ENCODE measurements at regions not wholly inside any gene's neighbourhood (a gene's known extent, or its start where the extent isn't known, plus 50 kb on each side); places are given as distances from the start of the nearest gene placed in this dataset.

GRCh38 chr10:10544890-10545289 is 472.8 kb upstream of the CELF2 start:
- H3K14ac ChIP-seq (ENCODE audit: low read length), result no peak overlapping the region
- no peak overlapping the region for H2BK12ac ChIP-seq (ENCODE audit: low read length)
- H4K8ac ChIP-seq (ENCODE audit: low read depth, low read length), result no peak overlapping the region
- H3K79me1 ChIP-seq (ENCODE audit: low read depth, low read length), result no peaks in the 10 kb centered on the region
- no peak overlapping the region for H2AFZ ChIP-seq (ENCODE audit: low read length)
- no peak overlapping the region for H3K18ac ChIP-seq (ENCODE audit: low read length)
- peaks cover 0 to 3% of the 10 kb centered on the region in 2 donors for H3K4me1 ChIP-seq (ENCODE audit: control insufficient read depth in 2 of 2, insufficient read depth in 1 of 2, low read depth in 1 of 2, low read length in 2 of 2)
- H2BK15ac ChIP-seq (ENCODE audit: low read length), result no peak overlapping the region
- H3K4me2 ChIP-seq (ENCODE audit: insufficient read depth, low read length, poor library complexity, severe bottlenecking), result no peak overlapping the region
- H3K27me3 ChIP-seq (ENCODE audit: control insufficient read depth in 3 of 3, insufficient read depth in 3 of 3, low read depth in 1 of 3, low read length in 3 of 3), result no peaks in the 10 kb centered on the region
- no peak overlapping the region for H3K9ac ChIP-seq (ENCODE audit: low read depth, low read length, poor library complexity)
- H3K23ac ChIP-seq (ENCODE audit: low read depth, low read length, poor library complexity), result no peak overlapping the region
- WGBS, 2 donors (ENCODE audit: extremely low coverage in 2 of 2, insufficient read length in 2 of 2, insufficient replicate concordance in 1 of 2), result no CpG with 5 or more reads among the region's 8 CpGs
- DNase-seq (ENCODE audit: low spot score), result no peak
- H2BK5ac ChIP-seq (ENCODE audit: low read length), result no peak overlapping the region
- no peak overlapping the region for H2BK120ac ChIP-seq (ENCODE audit: low read depth, low read length)
- H3K4ac ChIP-seq (ENCODE audit: low read length), result no peak overlapping the region
- no peak overlapping the region for H4K91ac ChIP-seq (ENCODE audit: low read depth, low read length, poor library complexity)
- no peak overlapping the region for H3K4me3 ChIP-seq (ENCODE audit: low read length in 2 of 2)
- H2AK5ac ChIP-seq (ENCODE audit: low read depth, low read length), result no peak overlapping the region
- no peak overlapping the region for H3K27ac ChIP-seq (replicated peaks; ENCODE audit: low read length)
- H3K36me3 ChIP-seq (replicated peaks in 1 of 2; ENCODE audit: control insufficient read depth in 2 of 2, insufficient read depth in 2 of 2, low read length in 2 of 2), result no peaks in the 10 kb centered on the region
- no peaks in the 10 kb centered on the region for H3K9me3 ChIP-seq (replicated peaks in 1 of 2; ENCODE audit: control insufficient read depth in 2 of 2, insufficient read depth in 1 of 2, low read depth in 1 of 2, low read length in 2 of 2)

- H3K9me3 ChIP-seq (replicated peaks in 1 of 2; ENCODE audit: control insufficient read depth in 2 of 2, insufficient read depth in 1 of 2, low read depth in 1 of 2, low read length in 2 of 2), result no peaks in the 10 kb centered on the region
- no peak overlapping the region for H3K4me2 ChIP-seq (ENCODE audit: insufficient read depth, low read length, poor library complexity, severe bottlenecking)
- no peak overlapping the region for H2AK5ac ChIP-seq (ENCODE audit: low read depth, low read length)
- no peak overlapping the region for H2BK12ac ChIP-seq (ENCODE audit: low read length)
- peaks cover 0 to 3% of the 10 kb centered on the region in 2 donors for H3K4me1 ChIP-seq (ENCODE audit: control insufficient read depth in 2 of 2, insufficient read depth in 1 of 2, low read depth in 1 of 2, low read length in 2 of 2)
- no peak overlapping the region for H3K18ac ChIP-seq (ENCODE audit: low read length)
- H3K79me1 ChIP-seq (ENCODE audit: low read depth, low read length), result no peaks in the 10 kb centered on the region
- H2BK15ac ChIP-seq (ENCODE audit: low read length), result no peak overlapping the region
- H3K4ac ChIP-seq (ENCODE audit: low read length), result no peak overlapping the region
- H3K36me3 ChIP-seq (replicated peaks in 1 of 2; ENCODE audit: control insufficient read depth in 2 of 2, insufficient read depth in 2 of 2, low read length in 2 of 2), result no peaks in the 10 kb centered on the region
- no peak overlapping the region for H4K91ac ChIP-seq (ENCODE audit: low read depth, low read length, poor library complexity)
- no peak overlapping the region for H3K9ac ChIP-seq (ENCODE audit: low read depth, low read length, poor library complexity)
- H3K14ac ChIP-seq (ENCODE audit: low read length), result no peak overlapping the region
- no peak overlapping the region for H2BK120ac ChIP-seq (ENCODE audit: low read depth, low read length)
- no peak for DNase-seq (ENCODE audit: low spot score)
- no peak overlapping the region for H3K27ac ChIP-seq (replicated peaks; ENCODE audit: low read length)
- H4K8ac ChIP-seq (ENCODE audit: low read depth, low read length), result no peak overlapping the region
- no peak overlapping the region for H2AFZ ChIP-seq (ENCODE audit: low read length)
- no peak overlapping the region for H3K4me3 ChIP-seq (ENCODE audit: low read length in 2 of 2)
- H3K23ac ChIP-seq (ENCODE audit: low read depth, low read length, poor library complexity), result no peak overlapping the region
- H2BK5ac ChIP-seq (ENCODE audit: low read length), result no peak overlapping the region
- no peaks in the 10 kb centered on the region for H3K27me3 ChIP-seq (ENCODE audit: control insufficient read depth in 3 of 3, insufficient read depth in 3 of 3, low read depth in 1 of 3, low read length in 3 of 3)
- WGBS, 2 donors (ENCODE audit: extremely low coverage in 2 of 2, insufficient read length in 2 of 2, insufficient replicate concordance in 1 of 2), result no CpG with 5 or more reads among the region's 5 CpGs
Measured at GRCh38 chr10:10545771-10546170, 471.9 kb upstream of the CELF2 start.

- Histone ChIP-seq H3K23ac (ENCODE audit: low read depth, low read length, poor library complexity) (no peak overlapping the region), H3K9ac (ENCODE audit: low read depth, low read length, poor library complexity) (no peak overlapping the region), H3K4ac (ENCODE audit: low read length) (no peak overlapping the region), H2BK15ac (ENCODE audit: low read length) (no peak overlapping the region), H3K36me3 (replicated peaks in 1 of 2; ENCODE audit: control insufficient read depth in 2 of 2, insufficient read depth in 2 of 2, low read length in 2 of 2) (peaks cover 0 to 1% of the 10 kb centered on the region in 2 donors), H4K8ac (ENCODE audit: low read depth, low read length) (no peak overlapping the region), H4K91ac (ENCODE audit: low read depth, low read length, poor library complexity) (no peak overlapping the region), H2BK5ac (ENCODE audit: low read length) (no peak overlapping the region), H3K9me3 (replicated peaks in 1 of 2; ENCODE audit: control insufficient read depth in 2 of 2, insufficient read depth in 1 of 2, low read depth in 1 of 2, low read length in 2 of 2) (no peaks in the 10 kb centered on the region), H2BK120ac (ENCODE audit: low read depth, low read length) (no peak overlapping the region), H3K27ac (replicated peaks; ENCODE audit: low read length) (no peak overlapping the region), H3K79me1 (ENCODE audit: low read depth, low read length) (no peaks in the 10 kb centered on the region), H3K18ac (ENCODE audit: low read length) (no peak overlapping the region), H3K14ac (ENCODE audit: low read length) (no peak overlapping the region), H3K4me3 (ENCODE audit: low read length in 2 of 2) (no peak overlapping the region), H2BK12ac (ENCODE audit: low read length) (no peak overlapping the region), H2AFZ (ENCODE audit: low read length) (peak overlapping the region; percentile 2), H3K4me2 (ENCODE audit: insufficient read depth, low read length, poor library complexity, severe bottlenecking) (no peak overlapping the region), H3K27me3 (ENCODE audit: control insufficient read depth in 3 of 3, insufficient read depth in 3 of 3, low read depth in 1 of 3, low read length in 3 of 3) (no peaks in the 10 kb centered on the region), H2AK5ac (ENCODE audit: low read depth, low read length) (no peak overlapping the region), H3K4me1 (ENCODE audit: control insufficient read depth in 2 of 2, insufficient read depth in 1 of 2, low read depth in 1 of 2, low read length in 2 of 2) (peaks cover 18 to 21% of the 10 kb centered on the region in 2 donors)
- WGBS, 2 donors (ENCODE audit: extremely low coverage in 2 of 2, insufficient read length in 2 of 2, insufficient replicate concordance in 1 of 2), result no CpG with 5 or more reads among the region's 10 CpGs
- peak; percentile 15 for DNase-seq (ENCODE audit: low spot score)
Measured at GRCh38 chr10:10551596-10552301, 465.9 kb upstream of the CELF2 start.

GRCh38 chr10:10552948-10553347 is 464.7 kb upstream of the CELF2 start:
- DNase-seq (ENCODE audit: low spot score), result no peak
- Histone ChIP-seq H2BK12ac (ENCODE audit: low read length) (no peak overlapping the region), H3K27me3 (ENCODE audit: control insufficient read depth in 3 of 3, insufficient read depth in 3 of 3, low read depth in 1 of 3, low read length in 3 of 3) (no peaks in the 10 kb centered on the region), H3K9me3 (replicated peaks in 1 of 2; ENCODE audit: control insufficient read depth in 2 of 2, insufficient read depth in 1 of 2, low read depth in 1 of 2, low read length in 2 of 2) (no peaks in the 10 kb centered on the region), H3K79me1 (ENCODE audit: low read depth, low read length) (no peaks in the 10 kb centered on the region), H4K8ac (ENCODE audit: low read depth, low read length) (no peak overlapping the region), H3K4me2 (ENCODE audit: insufficient read depth, low read length, poor library complexity, severe bottlenecking) (no peak overlapping the region), H3K4me3 (ENCODE audit: low read length in 2 of 2) (no peak overlapping the region), H3K4me1 (ENCODE audit: control insufficient read depth in 2 of 2, insufficient read depth in 1 of 2, low read depth in 1 of 2, low read length in 2 of 2) (peaks cover 18 to 21% of the 10 kb centered on the region in 2 donors), H2BK5ac (ENCODE audit: low read length) (no peak overlapping the region), H2BK120ac (ENCODE audit: low read depth, low read length) (no peak overlapping the region), H3K27ac (replicated peaks; ENCODE audit: low read length) (no peak overlapping the region), H2AK5ac (ENCODE audit: low read depth, low read length) (no peak overlapping the region), H3K14ac (ENCODE audit: low read length) (no peak overlapping the region), H2AFZ (ENCODE audit: low read length) (peak overlapping the region; percentile 41), H3K9ac (ENCODE audit: low read depth, low read length, poor library complexity) (no peak overlapping the region), H4K91ac (ENCODE audit: low read depth, low read length, poor library complexity) (no peak overlapping the region), H2BK15ac (ENCODE audit: low read length) (no peak overlapping the region), H3K4ac (ENCODE audit: low read length) (no peak overlapping the region), H3K18ac (ENCODE audit: low read length) (no peak overlapping the region), H3K23ac (ENCODE audit: low read depth, low read length, poor library complexity) (no peak overlapping the region), H3K36me3 (replicated peaks in 1 of 2; ENCODE audit: control insufficient read depth in 2 of 2, insufficient read depth in 2 of 2, low read length in 2 of 2) (peaks cover 0 to 1% of the 10 kb centered on the region in 2 donors)
- no CpG with 5 or more reads among the region's 3 CpGs for WGBS, 2 donors (ENCODE audit: extremely low coverage in 2 of 2, insufficient read length in 2 of 2, insufficient replicate concordance in 1 of 2)

All from neuronal stem cell (in vitro differentiated cells).